Esophagus muscularis mucosa (tissue), 3 donors: ENCODE measurements at regions not wholly inside any gene's neighbourhood (a gene's known extent, or its start where the extent isn't known, plus 50 kb on each side); places are given as distances from the start of the nearest gene placed in this dataset.

Experiments
- CTCF ChIP-seq, 3 experiments: fragments of 200-600 bp in 2 of 3; fragments of 450-650 bp in 1 of 3; sonication (generic) in 2 of 3; IDR thresholded peaks; one replicate each; pipeline ENCODE4 v1.5.1; 2017 to 2019; ENCODE audit warnings: antibody characterized with exemption in 3 of 3, mild to moderate bottlenecking in 2 of 3, moderate library complexity in 1 of 3
- POLR2AphosphoS5 ChIP-seq, 2 donors: sonication (generic); formaldehyde crosslinking; IDR thresholded peaks; one replicate each; pipeline ENCODE4 v1.6.1; 2017; ENCODE audit warnings: antibody characterized with exemption in 2 of 2

- no peak for TF ChIP-seq CTCF (IDR thresholded peaks at IDR 0.05)
- no peak for TF ChIP-seq POLR2AphosphoS5 (IDR thresholded peaks at IDR 0.05)
Measured at GRCh38 chr19:28063702-28064101, 1149.2 kb downstream of the UQCRFS1 start.
